ENCODE measurements at regions not wholly inside any gene's neighbourhood (a gene's known extent, or its start where the extent isn't known, plus 50 kb on each side); places are given as distances from the start of the nearest gene placed in this dataset.

DNA sequence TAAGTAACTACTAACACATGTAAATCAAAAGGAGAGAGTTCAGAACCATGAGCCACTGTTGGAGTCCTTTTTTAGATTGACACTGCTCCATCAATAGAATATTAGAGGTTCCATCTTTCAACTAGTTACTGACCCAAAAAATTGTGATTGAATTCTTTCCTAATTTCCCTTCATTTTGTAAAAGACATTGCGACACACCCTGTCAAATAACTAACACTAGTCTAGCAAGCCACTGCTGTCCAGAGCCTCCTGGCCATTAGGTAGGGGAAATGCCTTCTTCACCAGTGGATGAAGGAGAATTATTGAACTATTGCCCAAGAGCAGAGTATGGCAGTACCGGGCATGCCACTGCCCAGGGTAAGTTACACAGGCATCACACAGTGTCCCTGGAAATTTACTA is 282.3 kb downstream of the FOXA2 start:
- Histone ChIP-seq H3K23me2 (ENCODE audit: low read depth, low read length) (no peaks in the 10 kb centered on the region), H4K5ac (ENCODE audit: insufficient read length, low read depth, low read length) (no peak overlapping the region), H4K91ac (replicated peaks; ENCODE audit: insufficient read length, low read length) (no peak overlapping the region), H3K4ac (replicated peaks; ENCODE audit: insufficient read length, low read depth, low read length) (no peak overlapping the region), H2AFZ (ENCODE audit: low read length) (no peak overlapping the region), H2AK5ac (ENCODE audit: low read depth, low read length) (no peak overlapping the region), H3K9ac (replicated peaks in 1 of 4; ENCODE audit: extremely low read depth in 1 of 4, low read depth in 3 of 4, low read length in 3 of 4) (no peak overlapping the region), H3K56ac (replicated peaks; ENCODE audit: insufficient read length, low read depth, low read length) (no peak overlapping the region), H2BK5ac (ENCODE audit: low read depth, low read length) (no peak overlapping the region), H3K4me1 (replicated peaks in 1 of 4; ENCODE audit: control insufficient read depth in 3 of 4, insufficient read depth in 4 of 4, low read length in 3 of 4) (no peaks in the 10 kb centered on the region), H2BK12ac (ENCODE audit: low read depth, low read length) (no peak overlapping the region), H3K36me3 (ENCODE audit: control insufficient read depth in 2 of 4, insufficient read depth in 4 of 4, low read length in 3 of 4) (no peaks in the 10 kb centered on the region), H4K8ac (ENCODE audit: extremely low read depth, insufficient read depth, low read length) (no peak overlapping the region), H3K9me3 (ENCODE audit: insufficient read depth in 2 of 2, low read depth in 1 of 2, low read length in 1 of 2) (no peaks in the 10 kb centered on the region), H3K79me1 (ENCODE audit: low read depth, low read length) (no peaks in the 10 kb centered on the region), H3K79me2 (ENCODE audit: control insufficient read depth in 1 of 2, insufficient read depth in 2 of 2, low read length in 2 of 2) (no peaks in the 10 kb centered on the region), H3K4me2 (ENCODE audit: insufficient read depth in 1 of 2, low read depth in 2 of 2, low read length in 2 of 2) (no peak overlapping the region), H2BK15ac (ENCODE audit: low read length) (no peak overlapping the region), H3K14ac (ENCODE audit: insufficient read length) (no peak overlapping the region), H3K4me3 (ENCODE audit: extremely low read depth in 1 of 4, insufficient read depth in 2 of 4, low read depth in 3 of 4, low read length in 4 of 4) (no peak overlapping the region), H3K23ac (ENCODE audit: insufficient read length) (no peak overlapping the region), H4K20me1 (replicated peaks in 1 of 2; ENCODE audit: control insufficient read depth in 1 of 2, insufficient read depth in 2 of 2, low read length in 2 of 2) (no peaks in the 10 kb centered on the region), H3K27ac (ENCODE audit: low read depth, low read length) (no peak overlapping the region), H2BK20ac (ENCODE audit: low read length) (no peak overlapping the region), H3K18ac (ENCODE audit: extremely low read depth, low read length) (no peak overlapping the region), H2BK120ac (replicated peaks; ENCODE audit: low read depth, low read length) (no peak overlapping the region), H3K27me3 (replicated peaks in 1 of 4; ENCODE audit: control insufficient read depth in 3 of 4, extremely low read depth in 1 of 4, insufficient read depth in 3 of 4, low read length in 3 of 4) (peaks cover 0 to 2% (median under 1%) of the 10 kb centered on the region in 4 experiments; a peak in 2 of 7 replicates)
- WGBS, 2 experiments (ENCODE audit: extremely low coverage in 1 of 2, insufficient coverage in 1 of 2, insufficient read length in 1 of 2, insufficient replicate concordance in 2 of 2, low coverage in 1 of 2, low lambda C conversion rate in 2 of 2, missing lambda C conversion rate in 1 of 2) = 91% methylated on average over 2 of the region's 2 CpGs; no CpG with 5 or more reads in 1 of the 2 experiments
- DNase-seq (ENCODE audit: low read depth in 1 of 2, low spot score in 2 of 2) (no peak), FAIRE-seq (no peak)
- POLR2A ChIA-PET (ENCODE audit: partially characterized antibody) = no interaction called here
- no peak for TF ChIP-seq SIN3A (conservative IDR thresholded peaks at IDR 0.05 in 1 of 2, IDR thresholded peaks at IDR 0.05 in 1 of 2; ENCODE audit: low read depth in 1 of 2, low read length in 2 of 2)
- TF ChIP-seq JUN (IDR thresholded peaks at IDR 0.05; ENCODE audit: low read depth, low read length) = no peak
- TF ChIP-seq RXRA (IDR thresholded peaks at IDR 0.05; ENCODE audit: insufficient read depth, low read depth, low read length) = no peak
- CTCF ChIA-PET (ENCODE audit: partially characterized antibody) = no interaction called here

Measured in H1 (cell line).